BLaER1 treated with 17β-estradiol and CSF1 and Interleukin-3, amounts not matched to agents 10 nM and 100 nM (cell line): ENCODE measurements at regions not wholly inside any gene's neighbourhood (a gene's known extent, or its start where the extent isn't known, plus 50 kb on each side); places are given as distances from the start of the nearest gene placed in this dataset.
"Not testable (repeated sequence)": the region's sequence is repeated elsewhere in the genome, so short reads cannot be mapped to it uniquely, and the experiment has no call there.

Experiments used
- H3K27ac ChIP-seq, 11 experiments: shearing (Covaris generic); formaldehyde crosslinking; 2 replicates each; pipeline ENCODE4 v1.8.1; 2022
- H3K27me3 ChIP-seq, 11 experiments: shearing (Covaris generic); formaldehyde crosslinking; 2 replicates each; pipeline ENCODE4 v1.8.1; 2022
- H3K36me3 ChIP-seq, 11 experiments: shearing (Covaris generic); formaldehyde crosslinking; 2 replicates each; pipeline ENCODE4 v1.8.1; 2022
- H3K4me1 ChIP-seq, 10 experiments: shearing (Covaris generic); formaldehyde crosslinking; 2 replicates each; pipeline ENCODE4 v1.8.1; 2022
- H3K4me2 ChIP-seq, 11 experiments: shearing (Covaris generic); formaldehyde crosslinking; 2 replicates each; pipeline ENCODE4 v1.8.1; 2022
- H3K4me3 ChIP-seq, 10 experiments: shearing (Covaris generic); formaldehyde crosslinking; 2 replicates each; pipeline ENCODE4 v1.8.1; 2022
- H3K9ac ChIP-seq, 11 experiments: shearing (Covaris generic); formaldehyde crosslinking; 2 replicates each; pipeline ENCODE4 v1.8.1; 2022
- H3K9me3 ChIP-seq, 11 experiments: shearing (Covaris generic); formaldehyde crosslinking; replicated peaks in 1 of 11; 2 replicates each; pipeline ENCODE4 v1.8.1; 2022
- H4K20me1 ChIP-seq, 11 experiments: shearing (Covaris generic); formaldehyde crosslinking; 2 replicates each; pipeline ENCODE4 v1.8.1; 2022
- Cebpa-rat ChIP-seq, 11 experiments: shearing (Covaris generic); IDR thresholded peaks; 2 replicates each; pipeline ENCODE4 v1.8.1; 2022

GRCh38 chr13:75978818-75979217 is 342.7 kb downstream of the LMO7 start:
- no peaks in the 10 kb centered on the region for H3K9me3 ChIP-seq

GRCh38 chr13:75968103-75968838 is 332.1 kb downstream of the LMO7 start:
- H3K9ac ChIP-seq, result no peak overlapping the region
- H4K20me1 ChIP-seq, result no peaks in the 10 kb centered on the region; a peak in 1 of 22 replicates
- no peaks in the 10 kb centered on the region for H3K4me1 ChIP-seq
- no peak for TF ChIP-seq Cebpa-rat (IDR thresholded peaks at IDR 0.05)
- no peak overlapping the region for H3K4me3 ChIP-seq
- H3K27ac ChIP-seq, result no peak overlapping the region
- H3K4me2 ChIP-seq, result no peak overlapping the region
- no peaks in the 10 kb centered on the region for H3K27me3 ChIP-seq
- no peaks in the 10 kb centered on the region for H3K9me3 ChIP-seq
- no peaks in the 10 kb centered on the region for H3K36me3 ChIP-seq

More at GRCh38 chr13:75978818-75979217, 342.7 kb downstream of the LMO7 start:
- Histone ChIP-seq H3K4me1 (no peaks in the 10 kb centered on the region), H3K27me3 (no peaks in the 10 kb centered on the region), H3K27ac (no peak overlapping the region), H3K9ac (no peak overlapping the region), H3K4me2 (no peak overlapping the region), H3K36me3 (no peaks in the 10 kb centered on the region), H4K20me1 (no peaks in the 10 kb centered on the region), H3K4me3 (no peak overlapping the region)
- TF ChIP-seq Cebpa-rat (IDR thresholded peaks at IDR 0.05), result no peak

- H3K4me3 ChIP-seq, result no peak overlapping the region
- no peaks in the 10 kb centered on the region for H3K27me3 ChIP-seq
- H4K20me1 ChIP-seq, result no peaks in the 10 kb centered on the region
- peaks cover 0 to 10% (median 5%) of the 10 kb centered on the region in 10 experiments; a peak in 5 of 20 replicates for H3K4me1 ChIP-seq
- H3K4me2 ChIP-seq, result no peak overlapping the region
- H3K36me3 ChIP-seq, result no peaks in the 10 kb centered on the region
- no peak for TF ChIP-seq Cebpa-rat (IDR thresholded peaks at IDR 0.05)
- no peak overlapping the region for H3K27ac ChIP-seq
- no peak overlapping the region for H3K9ac ChIP-seq
- no peaks in the 10 kb centered on the region for H3K9me3 ChIP-seq
Measured at GRCh38 chr13:75963302-75963701, 327.2 kb downstream of the LMO7 start.

GRCh38 chr13:75961911-75962310 is 325.8 kb downstream of the LMO7 start:
- H4K20me1 ChIP-seq, result no peaks in the 10 kb centered on the region
- no peaks in the 10 kb centered on the region for H3K9me3 ChIP-seq
- no peak overlapping the region for H3K4me3 ChIP-seq
- TF ChIP-seq Cebpa-rat (IDR thresholded peaks at IDR 0.05), result no peak
- peaks cover 0 to 10% (median 5%) of the 10 kb centered on the region in 10 experiments; a peak in 5 of 20 replicates for H3K4me1 ChIP-seq
- H3K27me3 ChIP-seq, result no peaks in the 10 kb centered on the region
- H3K4me2 ChIP-seq, result no peak overlapping the region
- no peak overlapping the region for H3K27ac ChIP-seq
- H3K9ac ChIP-seq, result no peak overlapping the region
- no peaks in the 10 kb centered on the region for H3K36me3 ChIP-seq

- no peak for TF ChIP-seq Cebpa-rat (IDR thresholded peaks at IDR 0.05)
- Histone ChIP-seq H3K4me2 (peak overlapping the region in 4 of 11 experiments; percentile 5 to 30 (median 16); a peak in 3 of 22 replicates), H3K4me1 (peaks cover 0 to 10% (median 5%) of the 10 kb centered on the region in 10 experiments; a peak in 5 of 20 replicates), H3K27ac (no peak overlapping the region), H3K36me3 (no peaks in the 10 kb centered on the region), H3K4me3 (no peak overlapping the region), H3K9ac (no peak overlapping the region), H3K9me3 (no peaks in the 10 kb centered on the region), H3K27me3 (no peaks in the 10 kb centered on the region), H4K20me1 (no peaks in the 10 kb centered on the region)
Measured at GRCh38 chr13:75960538-75960994, 324.4 kb downstream of the LMO7 start.

- H3K4me1 ChIP-seq, result peaks cover 0 to 10% (median 5%) of the 10 kb centered on the region in 10 experiments; a peak in 5 of 20 replicates
Measured at GRCh38 chr13:75959861-75960481, 323.8 kb downstream of the LMO7 start.

GRCh38 chr13:75953589-75953988 is 317.5 kb downstream of the LMO7 start:
- H3K9me3 ChIP-seq, H3K36me3 ChIP-seq, H4K20me1 ChIP-seq, H3K9ac ChIP-seq, H3K27ac ChIP-seq, H3K4me2 ChIP-seq, H3K27me3 ChIP-seq, H3K4me1 ChIP-seq, H3K4me3 ChIP-seq: not testable (repeated sequence)

More at GRCh38 chr13:75959861-75960481, 323.8 kb downstream of the LMO7 start:
- no peak overlapping the region for H3K9ac ChIP-seq
- H3K27ac ChIP-seq, result no peak overlapping the region
- no peak overlapping the region for H3K4me3 ChIP-seq
- no peaks in the 10 kb centered on the region for H3K27me3 ChIP-seq
- H3K9me3 ChIP-seq, result no peaks in the 10 kb centered on the region
- no peaks in the 10 kb centered on the region for H4K20me1 ChIP-seq
- TF ChIP-seq Cebpa-rat (IDR thresholded peaks at IDR 0.05), result no peak
- peak overlapping the region in 5 of 11 experiments; percentile 5 to 30 (median 9); a peak in 3 of 22 replicates for H3K4me2 ChIP-seq
- H3K36me3 ChIP-seq, result no peaks in the 10 kb centered on the region

- no peak for TF ChIP-seq Cebpa-rat (IDR thresholded peaks at IDR 0.05)
- no peaks in the 10 kb centered on the region for H3K27me3 ChIP-seq
- no peak overlapping the region for H3K4me3 ChIP-seq
- no peaks in the 10 kb centered on the region for H3K36me3 ChIP-seq
- no peak overlapping the region for H3K27ac ChIP-seq
- no peak overlapping the region for H3K4me2 ChIP-seq
- H3K4me1 ChIP-seq, result no peaks in the 10 kb centered on the region
- H3K9me3 ChIP-seq, result no peaks in the 10 kb centered on the region
- H3K9ac ChIP-seq, result no peak overlapping the region
- H4K20me1 ChIP-seq, result no peaks in the 10 kb centered on the region
Measured at GRCh38 chr13:75947448-75947847, 311.3 kb downstream of the LMO7 start.

- Histone ChIP-seq H3K4me1 (no peaks in the 10 kb centered on the region), H3K4me3 (no peak overlapping the region), H3K9me3 (no peaks in the 10 kb centered on the region), H3K36me3 (no peaks in the 10 kb centered on the region), H3K9ac (no peak overlapping the region), H4K20me1 (no peaks in the 10 kb centered on the region), H3K27ac (no peak overlapping the region), H3K27me3 (no peaks in the 10 kb centered on the region), H3K4me2 (no peak overlapping the region)
- TF ChIP-seq Cebpa-rat (IDR thresholded peaks at IDR 0.05), result no peak
Measured at GRCh38 chr13:75946536-75947284, 310.6 kb downstream of the LMO7 start.
